Midbrain (tissue), 1 donor: ENCODE measurements at regions not wholly inside any gene's neighbourhood (a gene's known extent, or its start where the extent isn't known, plus 50 kb on each side); places are given as distances from the start of the nearest gene placed in this dataset.

ENCODE experiments used
- DNase-seq: peaks from one replicate; lab custom pipeline; 2025; lab: John Stamatoyannopoulos, UW

- peak; percentile 86 for DNase-seq
Observed at GRCh38 chr10:61140765-61141392, 196.9 kb upstream of the RHOBTB1 start.

- no peak for DNase-seq
Observed at GRCh38 chr10:61139592-61139953, 195.6 kb upstream of the RHOBTB1 start.

GRCh38 chr10:61138708-61139591, 195.0 kb upstream of the RHOBTB1 start:
- no peak for DNase-seq

- DNase-seq = no peak
Observed at GRCh38 chr10:61136139-61136538, 192.2 kb upstream of the RHOBTB1 start.

GRCh38 chr10:61135276-61135721, 191.3 kb upstream of the RHOBTB1 start:
- no peak for DNase-seq

GRCh38 chr10:61130366-61130765, 186.4 kb upstream of the RHOBTB1 start:
- DNase-seq = no peak

GRCh38 chr10:61128196-61128595, 184.2 kb upstream of the RHOBTB1 start:
- DNase-seq = no peak

GRCh38 chr10:61125560-61126170, 181.7 kb upstream of the RHOBTB1 start:
- DNase-seq = no peak

GRCh38 chr10:61124756-61125530, 181.0 kb upstream of the RHOBTB1 start:
- DNase-seq = no peak

- no peak for DNase-seq
Observed at GRCh38 chr10:61120805-61121204, 176.8 kb upstream of the RHOBTB1 start.

GRCh38 chr10:61119573-61119972, 175.6 kb upstream of the RHOBTB1 start:
- no peak for DNase-seq

- DNase-seq = no peak
Observed at GRCh38 chr10:61115897-61116296, 171.9 kb upstream of the RHOBTB1 start.

- DNase-seq = no peak
Observed at GRCh38 chr10:61112771-61113170, 168.8 kb upstream of the RHOBTB1 start.

GRCh38 chr10:61110936-61111335, 167.0 kb upstream of the RHOBTB1 start:
- no peak for DNase-seq

- no peak for DNase-seq
Observed at GRCh38 chr10:61110188-61110844, 166.3 kb upstream of the RHOBTB1 start.

GRCh38 chr10:61108915-61109314, 164.9 kb upstream of the RHOBTB1 start:
- no peak for DNase-seq

GRCh38 chr10:61100887-61101286, 156.9 kb upstream of the RHOBTB1 start:
- DNase-seq = no peak

GRCh38 chr10:61099756-61100155, 155.8 kb upstream of the RHOBTB1 start:
- no peak for DNase-seq

GRCh38 chr10:61098966-61099365, 155.0 kb upstream of the RHOBTB1 start:
- no peak for DNase-seq

- no peak for DNase-seq
Observed at GRCh38 chr10:61097026-61097425, 153.0 kb upstream of the RHOBTB1 start.

- DNase-seq = peak; percentile 66
Observed at GRCh38 chr10:61096056-61096455, 152.1 kb upstream of the RHOBTB1 start.

- DNase-seq = no peak
Observed at GRCh38 chr10:61091531-61091930, 147.5 kb upstream of the RHOBTB1 start.
